ENCODE measurements at regions not wholly inside any gene's neighbourhood (a gene's known extent, or its start where the extent isn't known, plus 50 kb on each side); places are given as distances from the start of the nearest gene placed in this dataset.

DNA sequence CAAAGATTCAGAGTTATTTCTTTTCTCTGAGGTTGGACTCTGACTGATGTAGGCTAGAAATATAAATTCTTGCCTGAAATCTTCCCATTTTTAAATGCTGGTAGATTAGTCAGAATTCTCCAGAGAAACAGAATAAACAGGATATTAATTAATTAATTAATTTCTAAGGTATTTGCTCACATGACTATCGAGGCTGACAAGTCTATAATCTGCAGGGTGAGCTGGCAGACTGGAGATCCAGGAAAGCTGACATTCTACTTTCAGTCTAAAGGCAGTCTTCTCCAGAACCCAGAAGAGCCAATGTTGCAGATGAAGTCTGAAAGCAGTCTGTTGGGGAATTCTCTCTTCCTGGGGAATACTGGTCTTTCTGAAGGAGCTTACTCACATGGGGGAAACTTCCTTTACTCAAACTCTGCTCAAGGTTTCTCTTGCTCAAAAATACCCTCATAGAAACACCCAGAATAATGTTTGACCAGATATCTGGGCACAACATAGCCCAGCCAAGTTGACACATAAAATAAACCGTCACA lies 189.7 kb downstream of the KIF20B start:
- intact Hi-C loops (cut with micrococcal nuclease), result no loop called here
- H3K27me3 Mint-ChIP-seq (ENCODE audit: insufficient read depth), result peaks cover 11% of the 10 kb centered on the region
- H3K36me3 Mint-ChIP-seq (ENCODE audit: low read depth), result no peaks in the 10 kb centered on the region
- H3K9me3 Mint-ChIP-seq, result no peaks in the 10 kb centered on the region
- no peak overlapping the region for H3K4me3 Mint-ChIP-seq
- no peak overlapping the region for H3K27ac Mint-ChIP-seq
- no peaks in the 10 kb centered on the region for H3K4me1 Mint-ChIP-seq (ENCODE audit: low read depth)
- no peak for DNase-seq (ENCODE audit: low spot score)

DNA sequence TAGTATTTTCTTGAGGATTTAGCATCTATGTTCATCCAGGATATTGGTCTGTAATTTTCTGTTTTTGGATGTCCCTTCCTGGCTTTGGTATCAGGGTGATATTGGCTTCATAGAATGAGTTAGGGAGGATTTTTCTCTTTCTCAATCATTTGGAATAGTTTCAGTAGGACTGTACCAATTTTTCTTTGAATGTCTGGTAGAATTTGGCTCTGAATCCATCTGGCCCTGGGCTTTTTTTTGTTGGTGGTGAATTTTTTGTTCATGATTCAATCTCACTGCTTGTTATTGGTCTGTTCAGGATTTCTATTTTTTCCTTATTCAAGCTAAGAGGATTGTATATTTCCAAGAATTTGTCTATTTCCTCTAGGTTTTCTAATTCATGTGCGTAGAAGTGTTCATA lies 192.7 kb downstream of the KIF20B start:
- H3K9me3 Mint-ChIP-seq, result no peaks in the 10 kb centered on the region
- no peak for DNase-seq (ENCODE audit: low spot score)
- no peaks in the 10 kb centered on the region for H3K36me3 Mint-ChIP-seq (ENCODE audit: low read depth)
- no peaks in the 10 kb centered on the region for H3K4me1 Mint-ChIP-seq (ENCODE audit: low read depth)
- no peak overlapping the region for H3K4me3 Mint-ChIP-seq
- H3K27ac Mint-ChIP-seq, result no peak overlapping the region
- H3K27me3 Mint-ChIP-seq (ENCODE audit: insufficient read depth), result peaks cover 4% of the 10 kb centered on the region
- intact Hi-C loops (cut with micrococcal nuclease), result no loop called here

DNA sequence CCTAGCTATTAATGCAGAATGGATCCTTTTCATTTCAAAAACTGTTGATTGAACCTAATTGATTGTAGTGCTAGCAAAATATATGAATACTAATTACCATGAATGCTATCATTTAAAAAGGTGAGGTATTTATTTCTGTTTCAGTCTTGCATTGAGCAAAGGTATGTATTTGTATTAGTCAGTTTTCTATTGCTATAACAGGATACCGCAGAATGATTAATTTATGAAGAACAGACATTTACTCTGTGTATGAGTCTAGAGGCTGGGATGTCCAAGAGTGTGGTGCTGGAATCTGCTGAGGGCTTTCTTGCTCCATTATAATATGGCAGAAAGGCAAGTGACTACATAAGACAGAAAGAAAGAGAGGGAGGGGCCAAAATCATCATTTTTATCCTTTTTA lies 199.2 kb downstream of the KIF20B start:
- intact Hi-C loops (cut with micrococcal nuclease), result no loop called here
- DNase-seq (ENCODE audit: low spot score), result no peak
- Mint-ChIP-seq H3K27ac (no peak overlapping the region), H3K4me3 (no peak overlapping the region), H3K9me3 (no peaks in the 10 kb centered on the region), H3K4me1 (ENCODE audit: low read depth) (no peaks in the 10 kb centered on the region), H3K36me3 (ENCODE audit: low read depth) (no peaks in the 10 kb centered on the region), H3K27me3 (ENCODE audit: insufficient read depth) (peaks cover 8% of the 10 kb centered on the region)

DNA sequence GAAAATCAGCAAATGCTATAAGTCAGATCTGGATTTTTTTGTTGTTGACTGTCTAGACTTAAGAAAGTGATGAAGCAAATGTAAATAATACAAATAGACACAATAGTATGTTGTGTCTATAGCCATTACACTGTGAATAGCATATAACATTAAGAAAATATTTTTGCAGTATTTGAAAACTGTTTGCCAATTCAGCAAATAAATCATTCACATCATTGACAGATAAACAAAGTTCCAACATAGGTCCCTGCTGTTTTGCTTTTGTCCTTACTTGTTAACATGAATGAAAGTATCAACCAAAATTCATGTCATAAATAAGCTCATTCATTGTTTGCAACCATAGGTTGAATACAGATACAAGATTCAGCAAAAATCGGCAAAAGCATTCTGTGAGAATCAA lies 200.5 kb downstream of the KIF20B start:
- no peaks in the 10 kb centered on the region for H3K9me3 Mint-ChIP-seq
- H3K36me3 Mint-ChIP-seq (ENCODE audit: low read depth), result no peaks in the 10 kb centered on the region
- H3K4me3 Mint-ChIP-seq, result no peak overlapping the region
- intact Hi-C loops (cut with micrococcal nuclease), result no loop called here
- H3K27ac Mint-ChIP-seq, result no peak overlapping the region
- no peak for DNase-seq (ENCODE audit: low spot score)
- no peaks in the 10 kb centered on the region for H3K4me1 Mint-ChIP-seq (ENCODE audit: low read depth)
- H3K27me3 Mint-ChIP-seq (ENCODE audit: insufficient read depth), result peaks cover 12% of the 10 kb centered on the region

DNA sequence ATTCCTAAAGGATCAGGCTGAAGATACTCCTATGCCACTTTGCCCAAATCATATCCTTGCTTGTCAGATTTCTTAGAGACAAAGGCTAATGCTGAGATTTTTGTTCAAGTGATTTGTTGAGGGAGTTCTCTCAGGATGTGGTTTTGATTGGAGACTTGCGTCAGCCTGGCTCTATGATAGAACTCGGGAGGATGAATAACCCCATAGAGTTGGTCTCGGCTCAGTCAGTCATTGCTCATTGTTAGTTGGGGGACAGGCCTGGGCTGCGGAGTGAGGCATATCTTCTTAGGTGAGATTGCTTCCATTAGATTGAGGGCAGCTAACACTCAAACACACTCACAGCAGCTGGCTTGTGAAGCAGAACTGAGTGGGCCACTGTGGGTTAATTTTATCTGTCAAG lies 203.4 kb downstream of the KIF20B start:
- Mint-ChIP-seq H3K9me3 (no peaks in the 10 kb centered on the region), H3K36me3 (ENCODE audit: low read depth) (no peaks in the 10 kb centered on the region), H3K27me3 (ENCODE audit: insufficient read depth) (peaks cover 16% of the 10 kb centered on the region), H3K27ac (no peak overlapping the region), H3K4me3 (no peak overlapping the region), H3K4me1 (ENCODE audit: low read depth) (no peaks in the 10 kb centered on the region)
- intact Hi-C loops (cut with micrococcal nuclease), result no loop called here
- DNase-seq (ENCODE audit: low spot score), result no peak

DNA sequence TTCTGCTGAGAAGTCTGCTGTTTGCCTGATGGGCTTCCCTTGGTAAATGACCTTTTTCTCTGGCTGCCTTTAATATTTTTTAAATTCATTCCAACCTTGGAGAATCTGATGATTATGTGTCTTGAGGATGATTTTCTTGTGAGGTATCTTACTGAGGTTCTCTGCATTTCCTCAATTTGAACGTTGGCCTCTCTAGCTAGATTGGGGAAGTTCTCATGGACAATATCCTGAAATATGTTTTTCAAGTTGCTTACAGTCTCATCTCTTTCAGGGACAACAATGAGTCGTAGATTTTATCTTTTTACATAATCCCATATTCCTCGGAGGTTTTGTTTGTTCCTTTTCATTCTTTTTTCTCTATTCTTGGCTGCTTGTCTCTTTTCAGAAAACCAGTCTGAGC lies 208.4 kb downstream of the KIF20B start:
- Mint-ChIP-seq H3K27ac (no peak overlapping the region), H3K4me3 (no peak overlapping the region), H3K36me3 (ENCODE audit: low read depth) (no peaks in the 10 kb centered on the region), H3K4me1 (ENCODE audit: low read depth) (no peaks in the 10 kb centered on the region), H3K9me3 (no peaks in the 10 kb centered on the region), H3K27me3 (ENCODE audit: insufficient read depth) (peaks cover 15% of the 10 kb centered on the region)
- DNase-seq (ENCODE audit: low spot score), result no peak
- intact Hi-C loops (cut with micrococcal nuclease), result no loop called here

DNA sequence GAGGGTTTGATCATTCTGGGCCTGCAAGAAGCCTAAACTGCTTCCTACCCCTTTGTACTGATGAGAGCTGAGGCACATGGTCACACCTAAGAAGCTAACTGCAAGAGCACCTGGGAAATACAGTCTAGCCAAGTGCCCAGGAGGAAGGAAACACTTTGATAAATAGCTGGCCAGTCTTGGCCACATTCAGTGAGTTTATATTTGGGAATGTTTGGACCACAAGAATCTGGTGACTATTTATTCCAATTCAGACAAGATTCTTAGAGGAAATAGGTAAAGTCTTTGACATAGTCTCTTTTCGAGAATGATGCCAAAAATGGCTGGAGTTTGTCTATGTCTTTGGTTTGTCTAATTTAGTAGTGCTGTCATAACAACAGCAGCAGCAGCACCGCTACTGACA lies 213.6 kb downstream of the KIF20B start:
- Mint-ChIP-seq H3K27ac (no peak overlapping the region), H3K4me3 (no peak overlapping the region), H3K36me3 (ENCODE audit: low read depth) (no peaks in the 10 kb centered on the region), H3K27me3 (ENCODE audit: insufficient read depth) (peaks cover 4% of the 10 kb centered on the region), H3K9me3 (no peaks in the 10 kb centered on the region), H3K4me1 (ENCODE audit: low read depth) (no peaks in the 10 kb centered on the region)
- no peak for DNase-seq (ENCODE audit: low spot score)
- intact Hi-C loops (cut with micrococcal nuclease), result no loop called here

DNA sequence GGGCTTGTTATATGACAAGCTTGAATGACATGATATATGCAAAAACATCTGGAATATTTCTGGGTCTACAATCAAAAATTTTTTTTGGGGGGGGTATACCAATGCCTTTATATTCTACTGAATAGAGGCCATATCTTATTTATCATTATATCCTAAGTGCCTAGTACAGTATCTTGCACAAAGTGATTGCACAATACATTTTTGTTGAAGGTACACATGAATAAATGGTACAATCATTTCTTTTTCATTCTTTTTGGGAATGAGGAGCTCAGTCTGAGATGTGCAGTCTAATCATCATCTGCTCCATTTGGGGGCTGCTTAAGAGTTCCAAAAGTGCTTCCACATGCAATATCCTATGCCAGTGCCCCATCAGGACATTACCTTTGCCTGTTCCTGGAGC lies 214.6 kb downstream of the KIF20B start:
- Mint-ChIP-seq H3K27me3 (ENCODE audit: insufficient read depth) (peaks cover 4% of the 10 kb centered on the region), H3K4me1 (ENCODE audit: low read depth) (no peaks in the 10 kb centered on the region), H3K36me3 (ENCODE audit: low read depth) (no peaks in the 10 kb centered on the region), H3K4me3 (no peak overlapping the region), H3K9me3 (no peaks in the 10 kb centered on the region), H3K27ac (no peak overlapping the region)
- DNase-seq (ENCODE audit: low spot score), result no peak
- intact Hi-C loops (cut with micrococcal nuclease), result no loop called here

DNA sequence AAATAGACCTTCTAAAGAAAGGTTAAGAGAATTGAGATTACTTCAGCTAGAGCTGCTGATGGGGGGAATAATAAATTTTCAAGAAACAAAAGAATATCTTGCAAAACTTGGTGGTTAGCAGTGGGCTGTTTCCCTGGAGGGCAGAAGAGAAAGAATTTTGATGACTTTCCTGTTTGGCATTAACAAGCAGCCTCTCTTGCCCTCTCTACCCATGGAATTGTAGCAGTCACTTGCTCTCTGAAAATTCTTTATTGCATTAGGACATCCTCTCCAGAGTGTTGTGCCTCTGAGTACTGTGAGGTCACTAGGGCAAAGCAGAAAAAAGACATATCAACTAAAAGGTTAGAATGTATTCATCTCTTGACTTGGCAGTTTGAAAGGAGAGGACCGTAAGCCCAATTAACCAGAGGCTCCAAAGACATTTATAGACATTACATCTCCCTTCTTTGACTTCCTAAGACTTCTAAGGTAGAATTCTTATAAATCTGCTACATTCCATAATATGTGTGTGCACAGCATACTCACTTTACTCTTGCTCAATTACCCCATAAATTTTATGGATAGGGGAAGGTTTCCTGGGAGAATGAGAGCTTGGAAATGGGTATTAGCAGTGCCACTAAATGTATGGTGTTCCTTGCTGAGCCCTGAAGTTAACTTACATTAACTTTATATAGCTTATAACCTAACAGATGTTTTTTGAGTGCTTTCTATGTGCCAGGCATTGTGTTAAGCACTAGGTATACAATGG lies 215.3 kb downstream of the KIF20B start:
- Mint-ChIP-seq H3K27ac (no peak overlapping the region), H3K4me3 (no peak overlapping the region)
- intact Hi-C loops (cut with micrococcal nuclease), result no loop called here

DNA sequence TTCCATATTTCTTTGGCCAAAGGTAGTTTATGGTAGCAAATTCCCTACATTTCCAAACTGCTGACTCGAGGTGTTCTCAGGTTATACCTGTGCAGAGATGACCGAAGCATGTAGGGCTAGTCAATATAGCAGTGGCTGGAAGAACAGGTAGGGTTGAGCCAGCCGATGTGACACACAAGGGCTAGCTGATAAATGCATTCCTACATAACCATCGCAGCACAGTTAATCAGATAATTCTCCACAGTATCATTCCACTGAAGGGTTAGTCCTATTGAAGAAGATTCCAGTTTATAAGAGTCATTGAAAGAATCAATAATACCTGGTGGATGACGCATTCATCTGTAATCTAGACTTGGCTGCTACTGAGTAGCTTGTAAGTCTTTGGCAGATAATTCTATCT lies 220.0 kb downstream of the KIF20B start:
- H3K4me1 Mint-ChIP-seq (ENCODE audit: low read depth), result no peaks in the 10 kb centered on the region
- H3K9me3 Mint-ChIP-seq, result no peaks in the 10 kb centered on the region
- no peak overlapping the region for H3K27ac Mint-ChIP-seq
- DNase-seq (ENCODE audit: low spot score), result no peak
- no peaks in the 10 kb centered on the region for H3K27me3 Mint-ChIP-seq (ENCODE audit: insufficient read depth)
- no peaks in the 10 kb centered on the region for H3K36me3 Mint-ChIP-seq (ENCODE audit: low read depth)
- no peak overlapping the region for H3K4me3 Mint-ChIP-seq
- intact Hi-C loops (cut with micrococcal nuclease), result no loop called here

More for the DNA sequence above, 215.3 kb downstream of the KIF20B start:
- Mint-ChIP-seq H3K36me3 (ENCODE audit: low read depth) (no peaks in the 10 kb centered on the region), H3K4me1 (ENCODE audit: low read depth) (no peaks in the 10 kb centered on the region), H3K9me3 (no peaks in the 10 kb centered on the region), H3K27me3 (ENCODE audit: insufficient read depth) (peaks cover 4% of the 10 kb centered on the region)
- DNase-seq (ENCODE audit: low spot score), result no peak

DNA sequence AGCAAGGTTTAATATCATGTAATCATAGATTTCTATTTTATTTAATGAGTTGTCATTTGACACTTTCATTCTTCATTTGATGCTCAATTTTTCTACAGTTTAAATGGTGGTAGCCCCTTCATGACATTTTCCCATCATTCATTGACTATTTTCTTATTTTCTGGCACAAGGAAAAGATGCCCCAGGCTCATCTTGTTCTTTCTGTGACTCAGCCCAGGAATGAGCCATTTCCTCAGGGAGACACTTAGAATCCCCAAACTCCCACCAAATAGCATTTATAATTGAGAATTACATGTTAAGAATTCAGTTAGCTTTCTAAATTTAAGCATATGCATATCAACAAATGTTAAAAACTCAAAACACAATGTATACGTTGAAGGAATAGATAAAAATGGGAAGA lies 222.3 kb downstream of the KIF20B start:
- Mint-ChIP-seq H3K9me3 (no peaks in the 10 kb centered on the region), H3K4me1 (ENCODE audit: low read depth) (no peaks in the 10 kb centered on the region)
- intact Hi-C loops (cut with micrococcal nuclease), result no loop called here

DNA sequence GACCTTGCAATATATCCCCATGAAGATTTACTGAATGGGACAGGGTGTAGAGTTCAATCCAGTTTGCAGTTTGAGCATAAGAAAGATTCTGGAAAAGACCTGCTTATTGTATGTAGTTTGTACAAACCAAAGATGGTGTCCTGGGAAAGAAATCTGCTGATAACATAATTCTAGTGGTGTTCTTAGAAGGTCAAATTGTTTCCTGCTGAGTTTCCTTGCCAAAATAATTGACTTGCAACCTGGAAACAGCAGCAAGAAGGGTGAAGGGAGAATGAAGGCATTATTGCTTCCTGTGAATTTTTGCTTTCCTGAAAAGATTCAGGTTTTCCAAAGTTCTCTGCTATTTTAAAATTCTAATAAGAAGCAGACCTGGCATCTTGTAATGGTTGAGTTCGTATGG lies 222.9 kb downstream of the KIF20B start:
- DNase-seq (ENCODE audit: low spot score), result no peak
- H3K27ac Mint-ChIP-seq, result no peak overlapping the region
- H3K9me3 Mint-ChIP-seq, result no peaks in the 10 kb centered on the region
- intact Hi-C loops (cut with micrococcal nuclease), result no loop called here
- no peaks in the 10 kb centered on the region for H3K4me1 Mint-ChIP-seq (ENCODE audit: low read depth)
- H3K27me3 Mint-ChIP-seq (ENCODE audit: insufficient read depth), result no peaks in the 10 kb centered on the region
- no peaks in the 10 kb centered on the region for H3K36me3 Mint-ChIP-seq (ENCODE audit: low read depth)
- H3K4me3 Mint-ChIP-seq, result no peak overlapping the region

More for the DNA sequence above, 222.3 kb downstream of the KIF20B start:
- Mint-ChIP-seq H3K27ac (no peak overlapping the region), H3K27me3 (ENCODE audit: insufficient read depth) (no peaks in the 10 kb centered on the region), H3K36me3 (ENCODE audit: low read depth) (no peaks in the 10 kb centered on the region), H3K4me3 (no peak overlapping the region)
- no peak for DNase-seq (ENCODE audit: low spot score)

DNA sequence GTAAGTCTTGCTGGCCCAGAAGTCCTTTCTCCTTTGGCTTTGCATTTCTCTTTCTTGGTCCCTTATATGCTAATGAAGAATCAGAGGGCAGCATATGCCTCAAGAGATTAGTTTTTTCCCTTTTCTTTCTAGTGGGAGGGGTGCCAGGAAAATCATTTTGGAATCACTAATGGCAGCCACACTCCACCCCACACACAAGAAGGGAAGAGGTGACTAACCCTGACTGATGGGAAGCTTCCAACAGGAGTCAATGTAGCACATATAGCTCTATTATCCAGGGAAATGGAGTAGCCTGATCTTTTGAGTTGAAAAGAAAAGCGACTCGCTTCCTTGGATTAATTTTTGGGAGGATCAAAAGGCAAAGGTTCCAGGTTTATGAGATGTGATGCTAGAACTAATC lies 225.3 kb downstream of the KIF20B start:
- Mint-ChIP-seq H3K4me1 (ENCODE audit: low read depth) (no peaks in the 10 kb centered on the region), H3K27me3 (ENCODE audit: insufficient read depth) (no peaks in the 10 kb centered on the region), H3K36me3 (ENCODE audit: low read depth) (no peaks in the 10 kb centered on the region), H3K9me3 (no peaks in the 10 kb centered on the region), H3K27ac (no peak overlapping the region), H3K4me3 (no peak overlapping the region)
- DNase-seq (ENCODE audit: low spot score), result no peak
- intact Hi-C loops (cut with micrococcal nuclease), result no loop called here
